ENCODE measurements at regions not wholly inside any gene's neighbourhood (a gene's known extent, or its start where the extent isn't known, plus 50 kb on each side); places are given as distances from the start of the nearest gene placed in this dataset.

- no peak overlapping the region for H3K9ac ChIP-seq (ENCODE audit: low read length)
- ATAC-seq (no peak), DNase-seq (ENCODE audit: low read depth, low spot score) (no peak)
- TF ChIP-seq SRF (IDR thresholded peaks at IDR 0.05; ENCODE audit: low read depth) (no peak), CEBPB (IDR thresholded peaks at IDR 0.05; ENCODE audit: low read depth) (no peak), ZNF274 (IDR thresholded peaks at IDR 0.05; ENCODE audit: low read depth, low read length) (no peak), SIN3A (IDR thresholded peaks at IDR 0.05; ENCODE audit: low read depth) (no peak), ZBTB33 (IDR thresholded peaks at IDR 0.05; ENCODE audit: extremely low read depth, insufficient replicate concordance, low read length) (no peak), JUND (IDR thresholded peaks at IDR 0.05) (no peak), RAD21 (IDR thresholded peaks at IDR 0.05; ENCODE audit: low read depth) (no peak), SP1 (IDR thresholded peaks at IDR 0.05; ENCODE audit: low read depth) (no peak), CBX3 (IDR thresholded peaks at IDR 0.05; ENCODE audit: low read depth) (no peak)
- RAD21 ChIA-PET (ENCODE audit: low non-redundant PET in 1 of 2, low total read pairs in 2 of 2, uncharacterized antibody in 2 of 2, unreplicated experiment in 2 of 2) = no interaction called here
- no peaks in the 10 kb centered on the region for H3K36me3 ChIP-seq (ENCODE audit: control insufficient read depth in 1 of 2, insufficient read depth in 2 of 2, low read length in 2 of 2)
- H2AFZ ChIP-seq (ENCODE audit: low read depth, low read length, poor library complexity, severe bottlenecking) = no peak overlapping the region
- no peaks in the 10 kb centered on the region for H3K79me2 ChIP-seq (ENCODE audit: insufficient read depth, low read length)
- H3K4me2 ChIP-seq (ENCODE audit: low read length) = no peak overlapping the region
- H3K9me2 ChIP-seq (ENCODE audit: insufficient read depth) = no peaks in the 10 kb centered on the region
- POLR2A ChIA-PET = no interaction called here
- no TSS peak for BruUV-seq (replicated peaks)
- peaks cover 47% of the 10 kb centered on the region for H3K27me3 ChIP-seq (ENCODE audit: insufficient read depth, low read length)
- no peaks in the 10 kb centered on the region for H4K20me1 ChIP-seq (ENCODE audit: insufficient read depth)
- no peaks in the 10 kb centered on the region; a peak in 1 of 4 replicates for H3K4me1 ChIP-seq (ENCODE audit: control insufficient read depth in 1 of 2, insufficient read depth in 2 of 2, low read length in 2 of 2)
- no peak overlapping the region for H3K4me3 ChIP-seq (replicated peaks in 1 of 2; ENCODE audit: low read depth in 1 of 2, low read length in 2 of 2)
- intact Hi-C loops (cut with micrococcal nuclease) = no loop called here
- no peaks in the 10 kb centered on the region for H3K9me3 ChIP-seq (ENCODE audit: control insufficient read depth in 1 of 2, insufficient read depth in 1 of 2, low read depth in 1 of 2, low read length in 2 of 2)
- H3K27ac ChIP-seq (ENCODE audit: low read depth, low read length) = no peak overlapping the region
- CTCF ChIA-PET = no interaction called here
Measured at GRCh38 chr9:14530366-14530765, 162.9 kb downstream of the ZDHHC21 start.

- POLR2A ChIA-PET = no interaction called here
- intact Hi-C loops (cut with micrococcal nuclease) = no loop called here
- CTCF ChIA-PET = no interaction called here
- Histone ChIP-seq H3K27me3 (ENCODE audit: insufficient read depth, low read length) (peaks cover 40% of the 10 kb centered on the region), H3K9me2 (ENCODE audit: insufficient read depth) (no peaks in the 10 kb centered on the region), H3K4me1 (ENCODE audit: control insufficient read depth in 1 of 2, insufficient read depth in 2 of 2, low read length in 2 of 2) (no peaks in the 10 kb centered on the region; a peak in 1 of 4 replicates), H3K9me3 (ENCODE audit: control insufficient read depth in 1 of 2, insufficient read depth in 1 of 2, low read depth in 1 of 2, low read length in 2 of 2) (no peaks in the 10 kb centered on the region), H3K4me3 (replicated peaks in 1 of 2; ENCODE audit: low read depth in 1 of 2, low read length in 2 of 2) (no peak overlapping the region), H3K79me2 (ENCODE audit: insufficient read depth, low read length) (no peaks in the 10 kb centered on the region), H4K20me1 (ENCODE audit: insufficient read depth) (no peaks in the 10 kb centered on the region), H3K36me3 (ENCODE audit: control insufficient read depth in 1 of 2, insufficient read depth in 2 of 2, low read length in 2 of 2) (no peaks in the 10 kb centered on the region), H2AFZ (ENCODE audit: low read depth, low read length, poor library complexity, severe bottlenecking) (no peak overlapping the region), H3K27ac (ENCODE audit: low read depth, low read length) (no peak overlapping the region), H3K4me2 (ENCODE audit: low read length) (no peak overlapping the region), H3K9ac (ENCODE audit: low read length) (no peak overlapping the region)
- BruUV-seq (replicated peaks) = no TSS peak
- DNase-seq (ENCODE audit: low read depth, low spot score) (no peak), ATAC-seq (no peak)
- RAD21 ChIA-PET (ENCODE audit: low non-redundant PET in 1 of 2, low total read pairs in 2 of 2, uncharacterized antibody in 2 of 2, unreplicated experiment in 2 of 2) = no interaction called here
- TF ChIP-seq EGR1 (IDR thresholded peaks at IDR 0.05; ENCODE audit: low read depth) = no peak
- TF ChIP-seq TCF7L2 (IDR thresholded peaks at IDR 0.05; ENCODE audit: borderline replicate concordance, extremely low read depth, insufficient read depth, insufficient read length) = no peak
- TF ChIP-seq CTCF (IDR thresholded peaks at IDR 0.05 in 2 of 3, conservative IDR thresholded peaks at IDR 0.05 in 1 of 3; ENCODE audit: borderline replicate concordance in 1 of 3, insufficient read depth in 1 of 3, low read depth in 2 of 3, low read length in 2 of 3) = no peak
- TF ChIP-seq CBX3 (IDR thresholded peaks at IDR 0.05; ENCODE audit: low read depth) = no peak
- no peak for TF ChIP-seq YY1 (IDR thresholded peaks at IDR 0.05; ENCODE audit: extremely low read depth, insufficient replicate concordance, low read depth, low read length)
- no peak for TF ChIP-seq JUND (IDR thresholded peaks at IDR 0.05)
- no peak for TF ChIP-seq POLR2A (IDR thresholded peaks at IDR 0.05; ENCODE audit: borderline replicate concordance, extremely low read depth, insufficient read depth, insufficient read length)
- TF ChIP-seq REST (IDR thresholded peaks at IDR 0.05; ENCODE audit: low read depth) = no peak
Measured at GRCh38 chr9:14529629-14530028, 163.6 kb downstream of the ZDHHC21 start.

Measured in HCT116 (cell line).